Transverse colon (tissue), 4 donors: ENCODE measurements at regions not wholly inside any gene's neighbourhood (a gene's known extent, or its start where the extent isn't known, plus 50 kb on each side); places are given as distances from the start of the nearest gene placed in this dataset.

ENCODE experiments used
- POLR2AphosphoS5 ChIP-seq, 3 donors: sonication (generic); formaldehyde crosslinking; IDR thresholded peaks; one replicate each; pipeline ENCODE4 v1.6.1; 2016; ENCODE audit warnings: antibody characterized with exemption in 3 of 3
- TF ChIP-seq, protein P1 (sequence below), 5 experiments: fragments of 200-600 bp in 3 of 5; fragments of 450-650 bp in 2 of 5; sonication (generic) in 3 of 5; IDR thresholded peaks; 1 replicate in 2 of 5; 2 replicates in 3 of 5; pipeline ENCODE4 v1.5.1; 2016 to 2017; ENCODE audit warnings: antibody characterized with exemption in 5 of 5, inconsistent platforms in 3 of 5, mild to moderate bottlenecking in 2 of 5, moderate library complexity in 1 of 5

GRCh38 chr12:24730489-24730896, 218.4 kb downstream of the BCAT1 start:
- TF ChIP-seq, protein P1, sequence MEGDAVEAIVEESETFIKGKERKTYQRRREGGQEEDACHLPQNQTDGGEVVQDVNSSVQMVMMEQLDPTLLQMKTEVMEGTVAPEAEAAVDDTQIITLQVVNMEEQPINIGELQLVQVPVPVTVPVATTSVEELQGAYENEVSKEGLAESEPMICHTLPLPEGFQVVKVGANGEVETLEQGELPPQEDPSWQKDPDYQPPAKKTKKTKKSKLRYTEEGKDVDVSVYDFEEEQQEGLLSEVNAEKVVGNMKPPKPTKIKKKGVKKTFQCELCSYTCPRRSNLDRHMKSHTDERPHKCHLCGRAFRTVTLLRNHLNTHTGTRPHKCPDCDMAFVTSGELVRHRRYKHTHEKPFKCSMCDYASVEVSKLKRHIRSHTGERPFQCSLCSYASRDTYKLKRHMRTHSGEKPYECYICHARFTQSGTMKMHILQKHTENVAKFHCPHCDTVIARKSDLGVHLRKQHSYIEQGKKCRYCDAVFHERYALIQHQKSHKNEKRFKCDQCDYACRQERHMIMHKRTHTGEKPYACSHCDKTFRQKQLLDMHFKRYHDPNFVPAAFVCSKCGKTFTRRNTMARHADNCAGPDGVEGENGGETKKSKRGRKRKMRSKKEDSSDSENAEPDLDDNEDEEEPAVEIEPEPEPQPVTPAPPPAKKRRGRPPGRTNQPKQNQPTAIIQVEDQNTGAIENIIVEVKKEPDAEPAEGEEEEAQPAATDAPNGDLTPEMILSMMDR (IDR thresholded peaks at IDR 0.05): no peak
- TF ChIP-seq POLR2AphosphoS5 (IDR thresholded peaks at IDR 0.05): no peak
